DMS114 treated with DMSO at 0.1 percent for 48 hours (cell line): ENCODE measurements at regions not wholly inside any gene's neighbourhood (a gene's known extent, or its start where the extent isn't known, plus 50 kb on each side); places are given as distances from the start of the nearest gene placed in this dataset.

Experiments used
- DNase-seq: peaks from one replicate; lab custom pipeline; 2025; ENCODE audit not compliant: unreplicated experiment; lab: John Stamatoyannopoulos, UW

DNA sequence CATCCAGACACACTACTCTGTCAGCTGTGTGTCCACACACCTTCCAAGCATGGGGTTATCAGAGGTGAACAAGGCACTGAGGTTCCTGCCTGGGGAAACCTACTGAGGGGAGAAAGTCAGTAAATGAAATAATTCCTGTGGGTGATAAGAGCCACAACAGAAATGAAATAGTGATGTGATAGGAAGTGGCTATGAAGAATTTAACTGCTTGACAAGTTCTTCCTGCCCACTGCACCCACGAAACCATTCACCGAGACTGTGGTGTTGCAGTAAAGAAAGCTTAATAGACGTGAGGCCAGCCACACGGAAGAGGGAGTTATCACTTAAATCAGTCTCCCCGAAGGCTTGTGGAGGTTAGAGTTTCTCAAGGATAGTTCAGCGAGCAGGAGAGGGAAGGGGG lies 353.1 kb downstream of the UQCRFS1 start:
- no peak for DNase-seq

DNA sequence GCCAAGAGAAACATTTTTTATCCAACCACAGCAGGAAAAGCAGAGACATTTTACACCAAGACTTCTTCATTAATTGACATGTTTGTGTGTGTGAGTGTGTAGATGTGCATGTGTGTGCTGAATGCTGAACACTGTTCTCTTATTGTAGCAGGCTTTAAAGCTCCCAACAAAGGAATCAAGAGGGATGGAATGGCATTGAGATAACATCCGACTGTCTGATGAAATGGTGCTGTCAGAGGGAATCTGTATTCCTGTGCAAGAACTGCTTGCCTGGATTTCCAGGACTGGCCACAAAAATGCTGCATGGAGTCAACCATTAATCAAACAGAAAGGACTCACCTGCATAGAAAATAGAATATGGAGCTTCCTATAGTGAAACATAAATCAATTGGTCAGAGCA lies 354.0 kb downstream of the UQCRFS1 start:
- DNase-seq = no peak

DNA sequence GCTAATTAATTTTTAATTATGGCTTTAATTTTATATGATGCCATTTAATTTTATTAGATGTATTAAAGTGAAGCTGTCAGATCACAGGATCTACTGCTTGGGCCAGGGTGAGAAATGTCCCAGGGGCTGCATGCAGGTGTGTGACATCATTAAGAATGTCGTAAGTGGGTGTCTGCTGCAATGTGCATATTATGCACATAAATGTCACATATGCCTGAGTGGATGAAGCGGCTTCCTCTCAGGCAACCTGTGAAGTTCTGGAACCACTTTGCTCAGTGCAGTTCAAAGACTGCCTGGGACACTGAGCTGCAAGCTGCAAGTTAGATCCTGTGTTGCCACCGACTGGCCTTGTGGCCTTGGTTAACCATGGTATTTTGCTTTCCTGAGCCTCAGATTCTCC lies 355.0 kb downstream of the UQCRFS1 start:
- DNase-seq = no peak

GRCh38 chr19:28855216-28855615 lies 357.7 kb downstream of the UQCRFS1 start:
- DNase-seq = no peak

DNA sequence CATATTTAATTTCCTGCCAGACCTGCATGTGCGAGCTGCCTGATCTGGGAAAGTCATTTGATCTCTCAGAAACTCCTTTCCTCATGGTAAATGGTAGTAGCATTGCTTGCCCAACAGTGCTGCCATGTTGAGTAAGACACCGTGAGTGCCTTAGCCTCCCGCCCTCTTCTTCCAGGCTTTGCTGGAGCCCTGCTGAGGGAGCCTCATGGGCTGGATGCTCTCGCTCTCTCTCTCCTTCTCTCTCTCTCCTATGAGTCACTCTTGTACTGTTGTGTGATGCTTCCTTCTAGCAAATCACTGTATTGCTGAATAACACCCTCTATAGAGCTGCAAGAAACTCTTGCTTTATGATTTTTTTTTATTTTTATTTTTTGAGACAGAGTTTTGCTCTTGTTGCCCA lies 365.5 kb downstream of the UQCRFS1 start:
- DNase-seq = no peak

DNA sequence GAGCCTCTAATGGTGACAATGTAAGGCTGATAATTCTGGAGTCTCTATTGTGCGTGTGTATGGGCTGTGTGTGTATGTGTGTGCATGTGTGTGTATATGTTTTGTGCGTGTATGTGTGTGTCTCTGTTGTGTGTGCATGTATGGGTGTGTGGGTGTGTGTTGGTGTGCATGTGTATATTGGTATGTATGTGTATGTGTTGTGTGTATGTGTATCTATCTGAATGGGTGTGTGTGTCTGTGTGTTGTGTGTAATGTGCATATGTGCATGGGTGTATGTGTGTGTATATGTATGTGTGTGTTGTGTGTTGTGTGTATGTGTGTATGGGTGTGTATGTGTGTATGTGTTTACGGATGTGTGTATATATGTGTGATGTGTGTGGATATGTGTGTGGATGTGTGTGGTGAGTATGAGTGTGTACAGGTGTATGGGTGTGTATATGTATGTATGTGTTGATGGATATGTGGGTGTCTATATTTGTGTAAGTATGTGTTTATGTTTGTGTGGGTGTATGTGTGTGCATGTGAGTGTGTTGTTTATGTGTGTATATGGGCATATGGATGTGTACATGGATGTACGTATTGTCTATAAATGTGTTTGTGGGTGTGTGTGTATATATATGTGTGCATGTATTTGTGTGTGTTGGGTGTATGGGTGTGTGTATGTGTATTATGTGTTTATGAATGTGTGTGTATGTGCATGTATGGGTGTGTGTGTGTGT lies 366.7 kb downstream of the UQCRFS1 start:
- no peak for DNase-seq

GRCh38 chr19:28843761-28844492 lies 369.0 kb downstream of the UQCRFS1 start:
- no peak for DNase-seq

DNA sequence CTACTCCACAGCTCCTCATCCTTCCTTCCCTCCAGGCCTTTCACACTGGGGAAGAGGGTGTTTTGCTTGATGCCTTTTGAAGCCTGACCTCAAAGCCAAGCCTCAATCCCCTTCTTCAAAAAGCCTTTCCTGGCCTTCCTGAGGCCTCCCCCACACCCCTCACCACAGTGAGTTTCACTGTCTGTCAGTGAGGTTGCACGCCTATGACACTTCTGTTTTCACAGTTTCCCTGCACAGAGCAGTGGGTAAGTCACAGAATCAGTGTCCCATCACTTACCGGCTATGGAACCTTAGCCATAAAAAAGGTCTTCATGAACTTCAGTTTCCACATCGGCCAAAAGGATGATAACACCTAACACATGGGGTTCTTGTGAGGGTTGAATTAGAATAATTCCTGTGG lies 371.4 kb downstream of the UQCRFS1 start:
- DNase-seq = no peak

DNA sequence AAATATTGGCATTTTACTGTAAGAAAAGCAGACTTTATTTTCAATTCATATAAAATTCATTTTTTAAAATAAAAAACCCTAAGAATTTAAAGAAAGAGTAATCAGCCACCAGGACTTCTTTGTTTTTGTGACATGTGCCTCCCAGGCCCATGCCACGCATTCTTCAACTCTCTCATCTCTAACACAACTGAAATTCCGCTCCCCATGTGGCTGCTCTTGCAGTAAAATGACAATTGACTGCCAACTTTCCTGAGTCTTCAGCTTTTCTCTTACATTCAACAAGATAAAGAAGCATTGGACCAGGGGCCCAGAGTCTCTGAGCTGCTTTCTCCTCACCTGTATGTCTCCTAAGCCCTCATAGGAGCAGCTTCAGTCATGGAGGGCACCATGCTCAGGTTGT lies 372.1 kb downstream of the UQCRFS1 start:
- DNase-seq = no peak

- no peak for DNase-seq
Measured at GRCh38 chr19:28839455-28839854, 373.5 kb downstream of the UQCRFS1 start.

DNA sequence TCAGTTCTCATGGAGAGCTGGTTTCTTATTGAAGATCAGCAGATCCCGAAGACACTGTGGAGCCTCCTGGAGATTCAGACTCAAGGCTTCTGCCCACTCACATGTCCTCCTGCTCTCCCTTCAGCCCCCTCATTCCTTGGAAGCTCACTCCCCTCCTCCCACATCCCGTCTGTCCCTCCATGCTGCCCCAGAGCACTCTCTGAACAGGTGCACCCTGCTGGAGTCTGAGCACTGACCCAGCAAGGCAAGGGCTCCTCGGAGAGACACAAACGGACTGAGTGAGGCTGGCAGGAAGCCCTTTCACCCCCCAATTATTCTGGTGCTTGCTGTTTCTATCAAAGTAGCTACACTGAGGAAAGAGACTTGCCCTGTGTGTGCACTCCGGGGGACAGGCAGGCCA lies 374.0 kb downstream of the UQCRFS1 start:
- no peak for DNase-seq

DNA sequence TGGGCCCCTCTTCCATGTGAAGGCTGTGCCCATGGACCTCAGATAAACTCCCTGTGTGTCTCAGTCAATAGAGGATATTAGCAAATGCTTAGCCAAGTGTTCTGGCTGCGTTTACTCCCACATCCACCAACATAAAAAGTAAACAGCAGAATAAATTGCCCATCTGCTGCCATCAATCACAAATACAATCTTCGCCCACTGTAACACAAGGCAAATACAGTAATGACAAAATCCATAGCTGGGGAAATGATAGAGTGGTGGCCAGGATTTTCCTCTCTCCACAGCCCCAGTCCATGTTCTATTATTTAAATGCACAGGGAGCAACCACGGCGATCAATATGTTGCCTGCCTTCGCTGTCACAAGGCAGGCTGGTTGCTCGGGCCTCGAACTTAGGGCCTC lies 376.5 kb downstream of the UQCRFS1 start:
- DNase-seq = no peak

DNA sequence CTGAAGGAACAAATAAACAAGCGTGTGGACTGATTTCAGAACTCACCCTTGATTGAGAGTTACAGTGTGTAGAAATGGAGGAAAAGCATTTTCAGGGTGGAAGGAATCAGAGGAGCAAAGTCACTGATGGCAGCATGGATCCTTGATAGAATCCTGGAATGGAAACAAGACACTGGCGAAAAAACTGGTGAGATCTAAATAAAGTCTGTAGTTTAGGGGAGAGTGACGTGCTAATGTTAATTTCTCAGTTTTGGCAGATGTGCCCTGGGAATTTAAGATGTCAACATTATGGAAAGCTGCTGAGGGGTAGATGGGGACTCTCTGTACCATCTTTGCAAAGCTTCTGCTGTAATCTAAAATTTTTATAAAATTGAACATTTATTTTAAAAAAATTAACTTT lies 378.0 kb downstream of the UQCRFS1 start:
- DNase-seq = no peak

- DNase-seq = no peak
Measured at GRCh38 chr19:28831462-28831861, 381.5 kb downstream of the UQCRFS1 start.

- DNase-seq = no peak
Measured at GRCh38 chr19:28829762-28830161, 383.2 kb downstream of the UQCRFS1 start.

DNA sequence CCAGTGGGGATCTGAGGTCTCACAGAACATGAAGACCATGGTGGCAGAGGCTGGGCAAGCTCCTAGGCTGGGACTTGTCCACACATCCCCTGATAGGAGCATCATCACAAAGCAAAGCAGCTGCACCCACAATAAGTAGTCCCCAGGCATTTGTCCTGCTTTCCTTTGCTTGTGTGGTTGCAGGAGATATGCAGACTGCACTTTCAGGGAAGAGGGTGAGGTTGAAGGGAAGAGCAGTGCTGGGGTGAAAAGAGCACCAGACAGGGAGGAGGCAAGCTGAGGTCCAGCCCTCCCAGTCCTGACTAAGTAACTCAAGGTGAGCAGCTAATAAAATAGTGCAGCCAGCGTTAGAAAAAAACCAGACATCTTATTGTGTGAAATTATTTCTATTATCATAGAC lies 383.6 kb downstream of the UQCRFS1 start:
- DNase-seq = no peak

DNA sequence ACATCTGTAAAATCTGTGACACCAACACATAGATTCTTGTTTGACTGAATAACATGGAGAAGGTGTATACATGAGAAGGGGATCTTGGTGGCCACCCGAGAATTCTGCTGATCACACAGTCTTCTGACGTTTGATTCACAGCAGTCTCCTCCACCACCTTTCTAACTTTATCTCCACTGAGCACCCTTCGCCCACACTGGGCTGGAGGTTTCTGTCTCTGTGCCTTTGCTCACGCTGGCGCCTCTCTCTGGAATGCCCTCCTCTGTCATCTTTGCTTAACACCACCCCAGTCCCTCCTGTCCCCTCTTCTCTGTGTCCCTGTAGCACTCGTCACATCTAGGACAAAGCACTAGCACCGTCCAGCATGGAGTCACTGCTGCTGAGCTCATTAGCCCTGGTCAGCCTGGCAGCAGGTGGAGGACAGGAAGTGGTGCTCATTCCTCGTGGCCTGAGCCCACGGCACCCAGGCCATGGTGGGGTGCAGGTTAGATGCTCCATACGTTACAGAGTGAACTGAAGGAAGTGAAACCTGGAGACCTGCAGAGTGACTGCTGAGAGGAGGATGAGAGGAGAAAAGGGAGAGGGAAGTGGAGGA lies 384.6 kb downstream of the UQCRFS1 start:
- no peak for DNase-seq

GRCh38 chr19:28827382-28827781 lies 385.6 kb downstream of the UQCRFS1 start:
- DNase-seq = no peak

DNA sequence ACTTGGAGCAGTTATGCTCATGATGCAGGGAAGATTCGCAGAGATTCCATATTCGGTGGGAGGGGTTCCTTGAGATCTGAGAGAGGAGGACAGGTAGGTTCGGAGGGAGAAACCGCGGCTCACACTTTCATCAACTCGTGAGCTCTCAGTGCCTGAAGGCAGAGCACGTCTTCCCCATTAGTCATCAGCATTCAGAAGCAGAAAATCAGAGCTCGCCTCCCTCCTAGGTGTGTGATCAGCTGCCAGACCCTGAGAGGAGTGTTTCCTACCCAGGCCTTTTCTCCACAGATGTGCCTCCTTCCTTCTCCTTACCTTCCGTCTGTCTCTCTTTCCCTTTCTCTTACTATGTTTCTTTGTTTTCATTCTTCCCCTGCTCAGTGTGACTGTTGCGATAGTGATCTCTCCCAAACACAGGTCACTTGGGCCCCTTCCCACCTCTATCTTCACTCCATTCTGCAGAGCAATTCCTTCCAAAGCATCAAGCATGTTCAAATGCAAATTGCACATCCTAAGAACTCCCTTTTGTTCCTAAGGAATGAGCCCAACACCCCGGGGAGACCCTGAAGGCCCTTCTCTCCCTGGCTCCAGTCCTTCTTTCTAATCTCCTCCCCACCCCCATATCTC lies 389.5 kb downstream of the UQCRFS1 start:
- DNase-seq = no peak

DNA sequence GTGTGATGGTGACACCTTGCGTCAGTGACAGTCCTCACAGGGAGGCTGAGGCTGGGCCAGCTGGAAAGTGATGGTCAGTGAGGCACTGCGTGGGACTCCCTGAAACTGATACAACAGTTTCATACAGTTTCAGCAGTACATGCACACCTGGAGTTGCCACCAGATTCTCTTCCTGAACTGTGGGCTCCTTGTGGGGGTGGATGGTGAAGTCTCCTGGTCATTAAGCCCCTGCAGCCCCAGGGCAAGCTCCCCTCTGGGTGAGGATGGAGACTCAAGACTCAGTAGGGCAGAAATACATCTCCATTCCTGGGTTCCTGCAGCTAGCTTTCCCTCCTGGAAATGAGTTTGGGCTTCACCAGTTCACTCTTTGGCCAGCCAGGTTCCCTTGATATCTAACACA lies 392.7 kb downstream of the UQCRFS1 start:
- no peak for DNase-seq

DNA sequence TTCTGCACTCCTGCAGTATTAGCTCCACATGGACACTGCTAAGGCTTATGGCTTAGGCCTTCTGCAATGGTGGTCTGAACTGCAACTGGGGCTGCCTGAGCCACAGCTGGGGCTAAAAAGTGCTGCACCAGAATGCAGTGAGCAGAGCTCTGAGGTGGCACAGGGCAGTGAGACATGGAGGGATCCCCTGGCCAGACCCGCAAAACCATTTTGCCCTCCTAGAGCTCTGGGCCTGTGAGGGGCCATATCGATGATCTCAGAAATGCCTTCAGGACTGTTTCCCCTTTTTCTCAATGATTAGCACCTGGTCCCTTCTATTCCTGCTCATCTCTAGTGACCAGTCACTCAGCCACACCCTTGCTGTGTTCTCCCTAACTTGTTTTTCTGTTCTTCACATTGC lies 397.7 kb downstream of the UQCRFS1 start:
- DNase-seq = no peak

- no peak for DNase-seq
Measured at GRCh38 chr19:28794301-28794700, 418.6 kb downstream of the UQCRFS1 start.
